Spleen (tissue), 7 donors: ENCODE measurements at regions not wholly inside any gene's neighbourhood (a gene's known extent, or its start where the extent isn't known, plus 50 kb on each side); places are given as distances from the start of the nearest gene placed in this dataset.

Experiments used
- POLR2A ChIP-seq, 3 donors: fragments of 450-650 bp; IDR thresholded peaks; one replicate each; pipeline ENCODE4 v1.5.1; 2017; ENCODE audit warnings: antibody characterized with exemption in 3 of 3, mild to moderate bottlenecking in 1 of 3
- TF ChIP-seq, protein P1 (sequence below), 11 experiments: fragments of 200-600 bp in 7 of 11; fragments of 450-650 bp in 4 of 11; sonication (generic) in 4 of 11; IDR thresholded peaks in 8 of 11; conservative IDR thresholded peaks in 3 of 11; 1 replicate in 7 of 11; 2 replicates in 4 of 11; pipeline versions ENCODE4 v1.4.0 to v1.8.0; 2016 to 2021; ENCODE audit warnings: antibody characterized with exemption in 11 of 11, inconsistent platforms in 4 of 11, mild to moderate bottlenecking in 1 of 11
- donor health status: DM: no; HTN: no; CAD: no; lungs with moderate emphysema.
- donor health status: DM: no; HTN: no; CAD: no.
- donor health status: DM: no; HTN: no; CAD: no.

- TF ChIP-seq, protein P1, sequence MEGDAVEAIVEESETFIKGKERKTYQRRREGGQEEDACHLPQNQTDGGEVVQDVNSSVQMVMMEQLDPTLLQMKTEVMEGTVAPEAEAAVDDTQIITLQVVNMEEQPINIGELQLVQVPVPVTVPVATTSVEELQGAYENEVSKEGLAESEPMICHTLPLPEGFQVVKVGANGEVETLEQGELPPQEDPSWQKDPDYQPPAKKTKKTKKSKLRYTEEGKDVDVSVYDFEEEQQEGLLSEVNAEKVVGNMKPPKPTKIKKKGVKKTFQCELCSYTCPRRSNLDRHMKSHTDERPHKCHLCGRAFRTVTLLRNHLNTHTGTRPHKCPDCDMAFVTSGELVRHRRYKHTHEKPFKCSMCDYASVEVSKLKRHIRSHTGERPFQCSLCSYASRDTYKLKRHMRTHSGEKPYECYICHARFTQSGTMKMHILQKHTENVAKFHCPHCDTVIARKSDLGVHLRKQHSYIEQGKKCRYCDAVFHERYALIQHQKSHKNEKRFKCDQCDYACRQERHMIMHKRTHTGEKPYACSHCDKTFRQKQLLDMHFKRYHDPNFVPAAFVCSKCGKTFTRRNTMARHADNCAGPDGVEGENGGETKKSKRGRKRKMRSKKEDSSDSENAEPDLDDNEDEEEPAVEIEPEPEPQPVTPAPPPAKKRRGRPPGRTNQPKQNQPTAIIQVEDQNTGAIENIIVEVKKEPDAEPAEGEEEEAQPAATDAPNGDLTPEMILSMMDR (IDR thresholded peaks at IDR 0.05 in 8 of 11, conservative IDR thresholded peaks at IDR 0.05 in 3 of 11): no peak
- TF ChIP-seq POLR2A (IDR thresholded peaks at IDR 0.05): no peak
These were observed 119.0 kb downstream of the TRIB2 start for GRCh38 chr2:12835733-12836132.
